ENCODE measurements at regions not wholly inside any gene's neighbourhood (a gene's known extent, or its start where the extent isn't known, plus 50 kb on each side); places are given as distances from the start of the nearest gene placed in this dataset.

GRCh38 chr2:198762441-198762840, 695.3 kb downstream of the SATB2 start:
- Histone ChIP-seq H3K9me3 (ENCODE audit: control extremely low read depth in 1 of 5, control insufficient read depth in 4 of 5, insufficient read depth in 2 of 5, low read depth in 1 of 5, low read length in 4 of 5) (no peaks in the 10 kb centered on the region), H3K27me3 (replicated peaks in 2 of 5; ENCODE audit: control insufficient read depth in 4 of 5, insufficient read depth in 5 of 5, low read length in 4 of 5) (no peaks in the 10 kb centered on the region), H3K36me3 (ENCODE audit: control insufficient read depth in 4 of 4, insufficient read depth in 4 of 4, low read length in 3 of 4) (no peaks in the 10 kb centered on the region), H3K27ac (ENCODE audit: insufficient read depth in 1 of 2, low read depth in 1 of 2, low read length in 2 of 2, poor library complexity in 1 of 2, severe bottlenecking in 2 of 2) (no peak overlapping the region), H3K4me3 (ENCODE audit: control insufficient read depth in 1 of 7, extremely low read depth in 1 of 7, insufficient read depth in 4 of 7, low read depth in 2 of 7, low read length in 6 of 7) (no peak overlapping the region), H3K4me1 (ENCODE audit: control extremely low read depth in 1 of 4, control insufficient read depth in 4 of 4, insufficient read depth in 4 of 4, low read length in 3 of 4) (no peaks in the 10 kb centered on the region)
- peak in 2 of 3 donors; percentile 12 to 26 for DNase-seq
- POLR2A ChIA-PET = no interaction called here
- CTCF ChIA-PET = no interaction called here
- 80% methylated on average over 3 of the region's 3 CpGs for WGBS (ENCODE audit: insufficient coverage)

GRCh38 chr2:198757069-198757468, 700.7 kb downstream of the SATB2 start:
- Histone ChIP-seq H3K27me3 (replicated peaks in 2 of 5; ENCODE audit: control insufficient read depth in 4 of 5, insufficient read depth in 5 of 5, low read length in 4 of 5) (no peaks in the 10 kb centered on the region), H3K4me3 (ENCODE audit: control insufficient read depth in 1 of 7, extremely low read depth in 1 of 7, insufficient read depth in 4 of 7, low read depth in 2 of 7, low read length in 6 of 7) (no peak overlapping the region), H3K4me1 (ENCODE audit: control extremely low read depth in 1 of 4, control insufficient read depth in 4 of 4, insufficient read depth in 4 of 4, low read length in 3 of 4) (no peaks in the 10 kb centered on the region), H3K36me3 (ENCODE audit: control insufficient read depth in 4 of 4, insufficient read depth in 4 of 4, low read length in 3 of 4) (no peaks in the 10 kb centered on the region), H3K9me3 (ENCODE audit: control extremely low read depth in 1 of 5, control insufficient read depth in 4 of 5, insufficient read depth in 2 of 5, low read depth in 1 of 5, low read length in 4 of 5) (no peaks in the 10 kb centered on the region), H3K27ac (ENCODE audit: insufficient read depth in 1 of 2, low read depth in 1 of 2, low read length in 2 of 2, poor library complexity in 1 of 2, severe bottlenecking in 2 of 2) (no peak overlapping the region)
- DNase-seq = no peak
- ChIA-PET CTCF (no interaction called here), POLR2A (no interaction called here)
- WGBS (ENCODE audit: insufficient coverage) = 61% methylated on average over 2 of the region's 3 CpGs

GRCh38 chr2:198756166-198756565, 701.6 kb downstream of the SATB2 start:
- no peak overlapping the region for H3K27ac ChIP-seq (ENCODE audit: insufficient read depth in 1 of 2, low read depth in 1 of 2, low read length in 2 of 2, poor library complexity in 1 of 2, severe bottlenecking in 2 of 2)
- WGBS (ENCODE audit: insufficient coverage) = no CpG with 5 or more reads among the region's 3 CpGs
- no peaks in the 10 kb centered on the region for H3K27me3 ChIP-seq (replicated peaks in 2 of 5; ENCODE audit: control insufficient read depth in 4 of 5, insufficient read depth in 5 of 5, low read length in 4 of 5)
- DNase-seq = no peak
- H3K9me3 ChIP-seq (ENCODE audit: control extremely low read depth in 1 of 5, control insufficient read depth in 4 of 5, insufficient read depth in 2 of 5, low read depth in 1 of 5, low read length in 4 of 5) = no peaks in the 10 kb centered on the region
- ChIA-PET CTCF (no interaction called here), POLR2A (no interaction called here)
- H3K4me3 ChIP-seq (ENCODE audit: control insufficient read depth in 1 of 7, extremely low read depth in 1 of 7, insufficient read depth in 4 of 7, low read depth in 2 of 7, low read length in 6 of 7) = no peak overlapping the region
- no peaks in the 10 kb centered on the region for H3K4me1 ChIP-seq (ENCODE audit: control extremely low read depth in 1 of 4, control insufficient read depth in 4 of 4, insufficient read depth in 4 of 4, low read length in 3 of 4)
- H3K36me3 ChIP-seq (ENCODE audit: control insufficient read depth in 4 of 4, insufficient read depth in 4 of 4, low read length in 3 of 4) = no peaks in the 10 kb centered on the region

- no CpG with 5 or more reads among the region's 3 CpGs for WGBS (ENCODE audit: insufficient coverage)
- Histone ChIP-seq H3K27ac (ENCODE audit: insufficient read depth in 1 of 2, low read depth in 1 of 2, low read length in 2 of 2, poor library complexity in 1 of 2, severe bottlenecking in 2 of 2) (no peak overlapping the region), H3K36me3 (ENCODE audit: control insufficient read depth in 4 of 4, insufficient read depth in 4 of 4, low read length in 3 of 4) (no peaks in the 10 kb centered on the region), H3K9me3 (ENCODE audit: control extremely low read depth in 1 of 5, control insufficient read depth in 4 of 5, insufficient read depth in 2 of 5, low read depth in 1 of 5, low read length in 4 of 5) (no peaks in the 10 kb centered on the region), H3K4me1 (ENCODE audit: control extremely low read depth in 1 of 4, control insufficient read depth in 4 of 4, insufficient read depth in 4 of 4, low read length in 3 of 4) (no peaks in the 10 kb centered on the region), H3K27me3 (replicated peaks in 2 of 5; ENCODE audit: control insufficient read depth in 4 of 5, insufficient read depth in 5 of 5, low read length in 4 of 5) (no peaks in the 10 kb centered on the region), H3K4me3 (ENCODE audit: control insufficient read depth in 1 of 7, extremely low read depth in 1 of 7, insufficient read depth in 4 of 7, low read depth in 2 of 7, low read length in 6 of 7) (no peak overlapping the region)
- DNase-seq = no peak
- ChIA-PET CTCF (no interaction called here), POLR2A (no interaction called here)
These were observed 704.6 kb downstream of the SATB2 start for GRCh38 chr2:198753101-198753500.

- Histone ChIP-seq H3K27ac (ENCODE audit: insufficient read depth in 1 of 2, low read depth in 1 of 2, low read length in 2 of 2, poor library complexity in 1 of 2, severe bottlenecking in 2 of 2) (no peak overlapping the region), H3K9me3 (ENCODE audit: control extremely low read depth in 1 of 5, control insufficient read depth in 4 of 5, insufficient read depth in 2 of 5, low read depth in 1 of 5, low read length in 4 of 5) (no peaks in the 10 kb centered on the region), H3K4me1 (ENCODE audit: control extremely low read depth in 1 of 4, control insufficient read depth in 4 of 4, insufficient read depth in 4 of 4, low read length in 3 of 4) (no peaks in the 10 kb centered on the region), H3K27me3 (replicated peaks in 2 of 5; ENCODE audit: control insufficient read depth in 4 of 5, insufficient read depth in 5 of 5, low read length in 4 of 5) (no peaks in the 10 kb centered on the region), H3K4me3 (ENCODE audit: control insufficient read depth in 1 of 7, extremely low read depth in 1 of 7, insufficient read depth in 4 of 7, low read depth in 2 of 7, low read length in 6 of 7) (no peak overlapping the region), H3K36me3 (ENCODE audit: control insufficient read depth in 4 of 4, insufficient read depth in 4 of 4, low read length in 3 of 4) (no peaks in the 10 kb centered on the region)
- WGBS (ENCODE audit: insufficient coverage) = 80% methylated on average over 1 of the region's 2 CpGs
- POLR2A ChIA-PET = no interaction called here
- DNase-seq = no peak
- CTCF ChIA-PET = no interaction called here
These were observed 708.4 kb downstream of the SATB2 start for GRCh38 chr2:198749364-198749763.

- H3K4me3 ChIP-seq (ENCODE audit: control insufficient read depth in 1 of 7, extremely low read depth in 1 of 7, insufficient read depth in 4 of 7, low read depth in 2 of 7, low read length in 6 of 7) = no peak overlapping the region
- no peaks in the 10 kb centered on the region for H3K4me1 ChIP-seq (ENCODE audit: control extremely low read depth in 1 of 4, control insufficient read depth in 4 of 4, insufficient read depth in 4 of 4, low read length in 3 of 4)
- no peaks in the 10 kb centered on the region for H3K27me3 ChIP-seq (replicated peaks in 2 of 5; ENCODE audit: control insufficient read depth in 4 of 5, insufficient read depth in 5 of 5, low read length in 4 of 5)
- no peaks in the 10 kb centered on the region for H3K36me3 ChIP-seq (ENCODE audit: control insufficient read depth in 4 of 4, insufficient read depth in 4 of 4, low read length in 3 of 4)
- CTCF ChIA-PET = no interaction called here
- 86% methylated on average over 1 of the region's 3 CpGs for WGBS (ENCODE audit: insufficient coverage)
- no peaks in the 10 kb centered on the region for H3K9me3 ChIP-seq (ENCODE audit: control extremely low read depth in 1 of 5, control insufficient read depth in 4 of 5, insufficient read depth in 2 of 5, low read depth in 1 of 5, low read length in 4 of 5)
- POLR2A ChIA-PET = no interaction called here
- DNase-seq = no peak
- no peak overlapping the region for H3K27ac ChIP-seq (ENCODE audit: insufficient read depth in 1 of 2, low read depth in 1 of 2, low read length in 2 of 2, poor library complexity in 1 of 2, severe bottlenecking in 2 of 2)
These were observed 725.8 kb downstream of the SATB2 start for GRCh38 chr2:198731842-198732399.

- POLR2A ChIA-PET = no interaction called here
- WGBS (ENCODE audit: insufficient coverage) = no CpG with 5 or more reads among the region's 3 CpGs
These were observed 737.5 kb downstream of the SATB2 start for GRCh38 chr2:198720266-198720665.

More at GRCh38 chr2:198720266-198720665, 737.5 kb downstream of the SATB2 start:
- Histone ChIP-seq H3K36me3 (ENCODE audit: control insufficient read depth in 4 of 4, insufficient read depth in 4 of 4, low read length in 3 of 4) (no peaks in the 10 kb centered on the region), H3K27ac (ENCODE audit: insufficient read depth in 1 of 2, low read depth in 1 of 2, low read length in 2 of 2, poor library complexity in 1 of 2, severe bottlenecking in 2 of 2) (no peak overlapping the region), H3K4me1 (ENCODE audit: control extremely low read depth in 1 of 4, control insufficient read depth in 4 of 4, insufficient read depth in 4 of 4, low read length in 3 of 4) (no peaks in the 10 kb centered on the region), H3K27me3 (replicated peaks in 2 of 5; ENCODE audit: control insufficient read depth in 4 of 5, insufficient read depth in 5 of 5, low read length in 4 of 5) (no peaks in the 10 kb centered on the region), H3K9me3 (ENCODE audit: control extremely low read depth in 1 of 5, control insufficient read depth in 4 of 5, insufficient read depth in 2 of 5, low read depth in 1 of 5, low read length in 4 of 5) (no peaks in the 10 kb centered on the region), H3K4me3 (ENCODE audit: control insufficient read depth in 1 of 7, extremely low read depth in 1 of 7, insufficient read depth in 4 of 7, low read depth in 2 of 7, low read length in 6 of 7) (no peak overlapping the region)
- CTCF ChIA-PET = no interaction called here
- no peak for DNase-seq

All from common myeloid progenitor, CD34-positive (primary cell).